ENCODE measurements at regions not wholly inside any gene's neighbourhood (a gene's known extent, or its start where the extent isn't known, plus 50 kb on each side); places are given as distances from the start of the nearest gene placed in this dataset.

GRCh38 chr4:78990938-78991810 is 51.9 kb upstream of the PAQR3 start:
- H3K4me3 Mint-ChIP-seq (ENCODE audit: unreplicated experiment) = no peak overlapping the region
- H3K36me3 Mint-ChIP-seq (ENCODE audit: low read depth) = no peaks in the 10 kb centered on the region
- peaks cover 39% of the 10 kb centered on the region for H3K27me3 Mint-ChIP-seq (ENCODE audit: low read depth)
- no peak for TF ChIP-seq CTCF (IDR thresholded peaks at IDR 0.05)
- no peak for DNase-seq (ENCODE audit: low spot score)
- no peak overlapping the region for H3K27ac Mint-ChIP-seq (ENCODE audit: unreplicated experiment)
- H3K9me3 Mint-ChIP-seq (ENCODE audit: low read depth) = peaks cover under 1% of the 10 kb centered on the region
- no peaks in the 10 kb centered on the region for H3K4me1 Mint-ChIP-seq (ENCODE audit: low read depth)

GRCh38 chr4:78989697-78990270 is 50.5 kb upstream of the PAQR3 start:
- Mint-ChIP-seq H3K27me3 (ENCODE audit: low read depth) (peaks cover 44% of the 10 kb centered on the region), H3K27ac (ENCODE audit: unreplicated experiment) (no peak overlapping the region), H3K9me3 (ENCODE audit: low read depth) (no peaks in the 10 kb centered on the region), H3K4me1 (ENCODE audit: low read depth) (no peaks in the 10 kb centered on the region), H3K4me3 (ENCODE audit: unreplicated experiment) (no peak overlapping the region), H3K36me3 (ENCODE audit: low read depth) (no peaks in the 10 kb centered on the region)
- DNase-seq (ENCODE audit: low spot score) = no peak
- TF ChIP-seq CTCF (IDR thresholded peaks at IDR 0.05) = no peak
